ENCODE measurements at regions not wholly inside any gene's neighbourhood (a gene's known extent, or its start where the extent isn't known, plus 50 kb on each side); places are given as distances from the start of the nearest gene placed in this dataset.

- Histone ChIP-seq H3K27ac (ENCODE audit: low read depth in 1 of 2, low read length in 2 of 2) (no peak overlapping the region), H3K4me3 (ENCODE audit: low read depth in 1 of 3, low read length in 3 of 3) (no peak overlapping the region), H3K36me3 (ENCODE audit: control insufficient read depth in 4 of 4, insufficient read depth in 3 of 4, low read depth in 1 of 4, low read length in 3 of 4) (no peaks in the 10 kb centered on the region), H3K27me3 (ENCODE audit: control insufficient read depth in 4 of 4, insufficient read depth in 4 of 4, low read length in 3 of 4) (no peaks in the 10 kb centered on the region), H3K4me1 (ENCODE audit: control insufficient read depth in 4 of 4, insufficient read depth in 4 of 4, low read length in 3 of 4) (no peaks in the 10 kb centered on the region), H3K9ac (ENCODE audit: low read depth in 1 of 2, low read length in 2 of 2) (no peak overlapping the region), H3K9me3 (ENCODE audit: control insufficient read depth in 4 of 4, low read length in 3 of 4) (no peaks in the 10 kb centered on the region)
- 97% methylated on average over 2 of the region's 2 CpGs for whole genome bisulfite sequencing
- TF ChIP-seq HNF4A (conservative IDR thresholded peaks at IDR 0.05): no peak
- no peak for TF ChIP-seq ZBTB33 (IDR thresholded peaks at IDR 0.05)
- TF ChIP-seq EGR1 (IDR thresholded peaks at IDR 0.05; ENCODE audit: low read depth in 2 of 2): no peak
- no peak for TF ChIP-seq SP1 (IDR thresholded peaks at IDR 0.05)
- no peak for TF ChIP-seq FOXA2 (IDR thresholded peaks at IDR 0.05)
- no peak for TF ChIP-seq NR2F2 (IDR thresholded peaks at IDR 0.05)
- TF ChIP-seq MAX (IDR thresholded peaks at IDR 0.05): no peak
- TF ChIP-seq YY1 (IDR thresholded peaks at IDR 0.05): no peak
- TF ChIP-seq, protein P1, sequence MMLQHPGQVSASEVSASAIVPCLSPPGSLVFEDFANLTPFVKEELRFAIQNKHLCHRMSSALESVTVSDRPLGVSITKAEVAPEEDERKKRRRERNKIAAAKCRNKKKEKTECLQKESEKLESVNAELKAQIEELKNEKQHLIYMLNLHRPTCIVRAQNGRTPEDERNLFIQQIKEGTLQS (IDR thresholded peaks at IDR 0.05): no peak
- TF ChIP-seq FOXA1 (IDR thresholded peaks at IDR 0.05): no peak
- TF ChIP-seq TAF1 (conservative IDR thresholded peaks at IDR 0.05): no peak
- TF ChIP-seq RAD21 (IDR thresholded peaks at IDR 0.05): no peak
- no peak for TF ChIP-seq HNF4G (IDR thresholded peaks at IDR 0.05)
- no peak for TF ChIP-seq REST (IDR thresholded peaks at IDR 0.05)
- TF ChIP-seq RXRA (IDR thresholded peaks at IDR 0.05): no peak
- no peak for TF ChIP-seq CTCF (IDR thresholded peaks at IDR 0.05; ENCODE audit: low read depth, low read length, missing input control)
- no peak for TF ChIP-seq GABPA (IDR thresholded peaks at IDR 0.05 in 1 of 2, conservative IDR thresholded peaks at IDR 0.05 in 1 of 2)
- no peak for TF ChIP-seq JUND (IDR thresholded peaks at IDR 0.05)
- no peak for DNase-seq (ENCODE audit: low spot score)
These were observed 492.9 kb downstream of the CCDC171 start for GRCh38 chr9:16045651-16046280.

All from liver (tissue), 8 donors.